Karpas-422 (cell line): ENCODE measurements at regions not wholly inside any gene's neighbourhood (a gene's known extent, or its start where the extent isn't known, plus 50 kb on each side); places are given as distances from the start of the nearest gene placed in this dataset.

Experiments
- DNase-seq: peaks from one replicate; pipeline ENCODE4 v3.0.0-alpha.2; 2015
- H2AFZ ChIP-seq: fragments of 200-600 bp; sonication (generic); 2 replicates; pipeline ENCODE4 v1.6.1; 2014; ENCODE audit warnings: antibody characterized with exemption, low read length, mixed read lengths
- H3K27ac ChIP-seq: fragments of 200-600 bp; sonication (generic); 2 replicates; pipeline ENCODE4 v1.5.1; 2014; ENCODE audit warnings: mild to moderate bottlenecking, low read length, moderate library complexity
- H3K27me3 ChIP-seq: fragments of 200-600 bp; sonication (generic); 2 replicates; pipeline ENCODE4 v1.6.1; 2014; ENCODE audit warnings: low read length, mixed read lengths
- H3K36me3 ChIP-seq: fragments of 200-600 bp; sonication (generic); 2 replicates; pipeline ENCODE4 v1.6.1; 2014; ENCODE audit warnings: low read length, mixed read lengths; ENCODE audit not compliant: insufficient read depth
- H3K4me1 ChIP-seq: fragments of 200-600 bp; sonication (generic); 2 replicates; pipeline ENCODE4 v1.6.1; 2014; ENCODE audit warnings: mild to moderate bottlenecking, low read length, mixed read lengths
- H3K4me2 ChIP-seq: fragments of 200-600 bp; sonication (generic); 2 replicates; pipeline ENCODE4 v1.6.1; 2014; ENCODE audit warnings: low read length, low read depth, mild to moderate bottlenecking; ENCODE audit not compliant: poor library complexity, severe bottlenecking
- H3K4me3 ChIP-seq: fragments of 200-600 bp; sonication (generic); 2 replicates; pipeline ENCODE4 v1.5.1; 2014; ENCODE audit warnings: mild to moderate bottlenecking, antibody characterized with exemption, low read length, mixed read lengths
- H3K79me2 ChIP-seq: fragments of 200-600 bp; sonication (generic); 2 replicates; pipeline ENCODE4 v1.6.1; 2014; ENCODE audit warnings: mild to moderate bottlenecking, low read length, mixed read lengths
- H3K9ac ChIP-seq: fragments of 200-600 bp; sonication (generic); 2 replicates; pipeline ENCODE4 v1.6.0; 2014; ENCODE audit warnings: low read length
- H3K9me2 ChIP-seq: fragments of 200-600 bp; sonication (generic), shearing (Covaris generic); replicated peaks from 2 replicates; pipeline ENCODE4 v1.6.0; 2014; ENCODE audit warnings: mild to moderate bottlenecking, low read length, moderate library complexity; ENCODE audit not compliant: insufficient read depth
- H3K9me3 ChIP-seq: fragments of 300-700, 200-600 bp; sonication (generic); 2 replicates; pipeline ENCODE4 v1.6.1; 2014; ENCODE audit warnings: low read length, mixed read lengths
- H4K20me1 ChIP-seq: fragments of 200-600 bp; sonication (generic); 2 replicates; pipeline ENCODE4 v1.6.1; 2014; ENCODE audit warnings: mild to moderate bottlenecking, antibody characterized with exemption, low read length, low read depth; ENCODE audit not compliant: insufficient read depth

- Histone ChIP-seq H3K4me1 (no peaks in the 10 kb centered on the region), H3K9ac (no peak overlapping the region), H4K20me1 (no peaks in the 10 kb centered on the region), H3K9me2 (no peaks in the 10 kb centered on the region), H3K4me3 (no peak overlapping the region), H3K27ac (no peak overlapping the region), H3K79me2 (no peaks in the 10 kb centered on the region), H3K27me3 (no peaks in the 10 kb centered on the region), H3K36me3 (no peaks in the 10 kb centered on the region), H3K9me3 (no peaks in the 10 kb centered on the region), H2AFZ (no peak overlapping the region), H3K4me2 (no peak overlapping the region)
- no peak for DNase-seq
Measured at GRCh38 chr3:180246688-180247195, 210.0 kb upstream of the PEX5L start.

GRCh38 chr3:180250172-180250571, 213.4 kb upstream of the PEX5L start:
- H4K20me1 ChIP-seq = no peaks in the 10 kb centered on the region
- no peaks in the 10 kb centered on the region for H3K9me2 ChIP-seq
- DNase-seq = no peak
- no peaks in the 10 kb centered on the region for H3K9me3 ChIP-seq
- H3K4me1 ChIP-seq = no peaks in the 10 kb centered on the region
- no peak overlapping the region for H3K4me3 ChIP-seq
- H3K36me3 ChIP-seq = no peaks in the 10 kb centered on the region
- no peak overlapping the region for H2AFZ ChIP-seq
- H3K9ac ChIP-seq = no peak overlapping the region
- no peaks in the 10 kb centered on the region for H3K79me2 ChIP-seq
- H3K27me3 ChIP-seq = no peaks in the 10 kb centered on the region
- no peak overlapping the region for H3K4me2 ChIP-seq
- H3K27ac ChIP-seq = no peak overlapping the region

- H3K27me3 ChIP-seq = no peaks in the 10 kb centered on the region
- no peak for DNase-seq
- no peak overlapping the region for H3K27ac ChIP-seq
- H3K79me2 ChIP-seq = no peaks in the 10 kb centered on the region
- no peaks in the 10 kb centered on the region for H3K4me1 ChIP-seq
- H3K9me2 ChIP-seq = no peaks in the 10 kb centered on the region
- H3K4me2 ChIP-seq = no peak overlapping the region
- H3K9me3 ChIP-seq = no peaks in the 10 kb centered on the region
- H3K4me3 ChIP-seq = no peak overlapping the region
- no peaks in the 10 kb centered on the region for H3K36me3 ChIP-seq
- H3K9ac ChIP-seq = no peak overlapping the region
- H2AFZ ChIP-seq = no peak overlapping the region
- no peaks in the 10 kb centered on the region for H4K20me1 ChIP-seq
Measured at GRCh38 chr3:180252683-180253082, 215.9 kb upstream of the PEX5L start.

GRCh38 chr3:180253283-180253682, 216.5 kb upstream of the PEX5L start:
- Histone ChIP-seq H3K9me2 (no peaks in the 10 kb centered on the region), H3K4me1 (no peaks in the 10 kb centered on the region), H3K36me3 (no peaks in the 10 kb centered on the region), H3K27ac (no peak overlapping the region), H3K4me2 (no peak overlapping the region), H4K20me1 (no peaks in the 10 kb centered on the region), H3K9me3 (no peaks in the 10 kb centered on the region), H3K79me2 (no peaks in the 10 kb centered on the region), H3K9ac (no peak overlapping the region), H3K4me3 (no peak overlapping the region), H3K27me3 (no peaks in the 10 kb centered on the region), H2AFZ (no peak overlapping the region)
- no peak for DNase-seq

GRCh38 chr3:180264479-180264878, 227.7 kb upstream of the PEX5L start:
- Histone ChIP-seq H4K20me1 (no peaks in the 10 kb centered on the region), H3K4me2 (no peak overlapping the region), H3K9me3 (peaks cover 9% of the 10 kb centered on the region; the same call in 1 of the 2 replicates), H3K36me3 (no peaks in the 10 kb centered on the region), H3K27ac (no peak overlapping the region), H3K79me2 (no peaks in the 10 kb centered on the region), H2AFZ (no peak overlapping the region), H3K4me1 (no peaks in the 10 kb centered on the region), H3K4me3 (no peak overlapping the region), H3K9me2 (no peaks in the 10 kb centered on the region), H3K9ac (no peak overlapping the region), H3K27me3 (no peaks in the 10 kb centered on the region)
- peak; percentile 32 for DNase-seq

GRCh38 chr3:180265551-180265950, 228.8 kb upstream of the PEX5L start:
- Histone ChIP-seq H3K9me3 (0 out of 2 replicates have a peak, but pooled peaks cover under 1% of the 10 kb centered on the region), H3K9ac (no peak overlapping the region), H3K27ac (no peak overlapping the region), H2AFZ (no peak overlapping the region), H3K9me2 (no peaks in the 10 kb centered on the region), H3K4me3 (no peak overlapping the region), H3K36me3 (no peaks in the 10 kb centered on the region), H4K20me1 (no peaks in the 10 kb centered on the region), H3K79me2 (no peaks in the 10 kb centered on the region), H3K27me3 (no peaks in the 10 kb centered on the region), H3K4me1 (no peaks in the 10 kb centered on the region), H3K4me2 (no peak overlapping the region)
- peak; percentile 25 for DNase-seq

- Histone ChIP-seq H3K4me3 (no peak overlapping the region), H3K27ac (no peak overlapping the region), H3K27me3 (no peaks in the 10 kb centered on the region), H3K9me2 (no peaks in the 10 kb centered on the region), H3K9me3 (no peaks in the 10 kb centered on the region), H3K4me2 (no peak overlapping the region), H3K36me3 (no peaks in the 10 kb centered on the region), H3K4me1 (no peaks in the 10 kb centered on the region), H3K79me2 (no peaks in the 10 kb centered on the region), H3K9ac (no peak overlapping the region), H4K20me1 (no peaks in the 10 kb centered on the region), H2AFZ (no peak overlapping the region)
- peak; percentile 35 for DNase-seq
Measured at GRCh38 chr3:180267202-180267843, 230.6 kb upstream of the PEX5L start.

- H3K36me3 ChIP-seq = no peaks in the 10 kb centered on the region
- no peak overlapping the region for H3K4me3 ChIP-seq
- H3K9me2 ChIP-seq = no peaks in the 10 kb centered on the region
- no peak overlapping the region for H3K4me2 ChIP-seq
- peaks cover 16% of the 10 kb centered on the region for H3K4me1 ChIP-seq
- H3K9ac ChIP-seq = no peak overlapping the region
- DNase-seq = peak; percentile 10
- H4K20me1 ChIP-seq = no peaks in the 10 kb centered on the region
- H3K79me2 ChIP-seq = no peaks in the 10 kb centered on the region
- H2AFZ ChIP-seq = no peak overlapping the region
- no peak overlapping the region for H3K27ac ChIP-seq
- no peaks in the 10 kb centered on the region for H3K9me3 ChIP-seq
- no peaks in the 10 kb centered on the region for H3K27me3 ChIP-seq
Measured at GRCh38 chr3:180274536-180274935, 237.8 kb upstream of the PEX5L start.
